Esophagus (tissue), 2 donors: ENCODE measurements at regions not wholly inside any gene's neighbourhood (a gene's known extent, or its start where the extent isn't known, plus 50 kb on each side); places are given as distances from the start of the nearest gene placed in this dataset.

Source experiments
- H3K27ac ChIP-seq, 2 donors: one replicate each; pipeline ENCODE4 v1.5.1; 2013; ENCODE audit warnings: low read depth in 2 of 2, mild to moderate bottlenecking in 2 of 2, inconsistent platforms in 1 of 2, low read length in 1 of 2, moderate library complexity in 1 of 2
- H3K27me3 ChIP-seq, 2 donors: one replicate each; pipeline ENCODE4 v1.6.1; 2013; ENCODE audit warnings: low read length in 2 of 2, control low read depth in 1 of 2, mild to moderate bottlenecking in 1 of 2; ENCODE audit not compliant: insufficient read depth in 2 of 2, control insufficient read depth in 1 of 2
- H3K36me3 ChIP-seq, 2 donors: one replicate each; pipeline ENCODE4 v1.6.1; 2013; ENCODE audit warnings: low read length in 1 of 2; ENCODE audit not compliant: control insufficient read depth in 2 of 2, insufficient read depth in 2 of 2
- H3K4me1 ChIP-seq, 2 donors: one replicate each; pipeline ENCODE4 v1.6.1; 2013; ENCODE audit warnings: low read length in 1 of 2; ENCODE audit not compliant: control insufficient read depth in 2 of 2, insufficient read depth in 2 of 2
- H3K4me3 ChIP-seq, 2 donors: one replicate each; pipeline ENCODE4 v1.5.1; 2013; ENCODE audit warnings: low read length in 2 of 2, mild to moderate bottlenecking in 2 of 2, low read depth in 1 of 2, moderate library complexity in 1 of 2
- H3K9me3 ChIP-seq, 2 donors: one replicate each; pipeline ENCODE4 v1.6.1; 2013; ENCODE audit warnings: mild to moderate bottlenecking in 2 of 2, low read depth in 1 of 2, low read length in 1 of 2, moderate library complexity in 1 of 2; ENCODE audit not compliant: control insufficient read depth in 2 of 2, insufficient read depth in 1 of 2
- WGBS, 2 donors: extraction: QIAGEN DNeasy Blood & Tissue Kit; methylation state at CpG; one replicate each; pipeline ENCODE4 v1.1.7; 2013; 5-methylcytosine and 5-hydroxymethylcytosine counted together
- donor health status: healthy with polysubstance abuse.
- donor health status: Bipolar disorder and iron deficiency.

DNA sequence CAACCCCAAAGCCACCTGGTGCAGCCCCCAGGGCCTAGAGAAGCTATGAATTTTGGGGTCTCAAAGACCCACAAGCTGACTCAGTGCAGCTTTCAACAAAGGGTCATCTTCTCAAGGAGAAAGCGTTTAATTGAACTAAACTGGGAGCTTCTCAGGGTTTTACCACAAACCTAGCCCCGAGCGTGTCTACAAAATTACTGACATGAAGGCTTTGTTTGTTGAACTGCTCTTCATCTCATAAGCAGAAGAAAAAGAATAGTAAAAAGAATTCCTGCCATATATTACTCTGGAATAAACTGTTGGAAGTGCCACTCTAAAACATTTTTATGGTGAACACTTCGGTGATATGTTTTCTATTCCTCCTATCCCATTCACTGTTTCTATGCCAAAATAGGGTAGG lies 50.8 kb upstream of the INCENP start:
- no peaks in the 10 kb centered on the region for H3K4me1 ChIP-seq
- no peak overlapping the region for H3K4me3 ChIP-seq
- H3K9me3 ChIP-seq: no peaks in the 10 kb centered on the region
- H3K36me3 ChIP-seq: no peaks in the 10 kb centered on the region
- 93 to 96% methylated on average over 4 of the region's 4 CpGs for WGBS, 2 donors
- H3K27ac ChIP-seq: no peak overlapping the region
- no peaks in the 10 kb centered on the region for H3K27me3 ChIP-seq

DNA sequence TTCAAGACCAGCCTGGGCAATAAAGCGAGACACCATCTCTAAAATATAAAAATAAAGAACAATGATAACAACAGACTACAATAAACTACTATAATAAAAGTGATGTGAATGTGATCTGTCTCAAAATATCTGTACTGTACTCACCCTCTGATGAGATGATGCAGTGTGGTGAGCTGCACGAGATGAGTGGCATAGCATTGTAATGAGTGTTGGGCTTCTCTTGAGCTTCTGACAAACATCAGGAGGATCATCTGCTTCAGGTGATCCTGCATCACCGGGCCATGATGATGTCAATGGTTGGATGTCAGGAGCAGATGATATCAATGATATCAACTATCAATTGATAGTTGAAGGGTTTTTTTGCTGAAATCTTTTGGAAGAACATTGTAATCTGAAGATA lies 52.4 kb upstream of the INCENP start:
- H3K36me3 ChIP-seq: no peaks in the 10 kb centered on the region
- H3K9me3 ChIP-seq: no peaks in the 10 kb centered on the region
- no peaks in the 10 kb centered on the region for H3K4me1 ChIP-seq
- no peaks in the 10 kb centered on the region for H3K27me3 ChIP-seq
- no peak overlapping the region for H3K4me3 ChIP-seq
- H3K27ac ChIP-seq: no peak overlapping the region
- 89% methylated on average over 3 of the region's 3 CpGs for WGBS, 2 donors

DNA sequence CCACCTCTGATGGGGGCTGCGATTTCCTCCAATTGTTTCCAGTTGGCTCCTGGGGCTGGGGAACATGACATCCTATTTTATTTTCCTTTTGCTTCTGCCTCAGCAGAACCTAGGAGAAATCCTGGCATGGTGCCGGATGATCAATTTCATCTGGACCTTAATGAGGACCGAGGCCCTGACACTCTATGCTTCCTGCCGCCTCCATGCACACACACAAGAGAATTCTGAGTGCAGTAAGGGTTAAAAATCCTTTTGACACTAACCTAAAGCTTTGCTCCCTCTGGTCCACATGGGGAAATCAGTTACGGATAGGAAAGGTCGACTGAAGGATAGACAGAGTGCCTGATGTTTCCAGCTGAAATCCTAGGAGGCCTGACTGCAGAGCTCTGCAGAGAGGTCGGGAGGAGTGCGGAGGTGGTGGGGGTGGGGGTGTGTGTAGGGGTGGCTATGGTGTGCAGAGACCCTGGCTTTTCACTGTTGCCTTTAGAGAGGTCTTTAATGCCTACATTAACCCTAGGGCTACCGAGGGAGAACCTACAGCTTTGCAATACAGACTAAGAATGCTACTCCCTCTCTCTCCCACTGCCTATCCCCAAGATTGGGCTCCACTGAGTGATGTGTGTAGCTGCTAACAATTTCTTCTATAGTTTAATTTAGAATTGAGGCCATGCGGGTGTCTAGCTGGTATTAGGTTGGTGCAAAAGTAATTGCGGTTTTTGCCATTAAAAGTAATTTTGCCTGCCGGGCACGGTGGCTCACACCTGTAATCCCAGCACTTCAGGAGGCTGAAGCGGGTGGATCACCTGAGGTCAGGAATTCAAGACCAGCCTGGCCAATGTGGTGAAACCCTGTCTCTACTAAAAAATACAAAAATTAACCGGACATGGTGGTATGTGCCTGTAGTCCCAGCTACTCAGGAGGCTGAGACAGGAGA lies 53.6 kb upstream of the INCENP start:
- Histone ChIP-seq H3K27me3 (no peaks in the 10 kb centered on the region), H3K4me1 (no peaks in the 10 kb centered on the region), H3K36me3 (no peaks in the 10 kb centered on the region), H3K27ac (no peak overlapping the region), H3K4me3 (no peak overlapping the region), H3K9me3 (no peaks in the 10 kb centered on the region)
- WGBS, 2 donors: 71 to 77% methylated on average over 15 of the region's 15 CpGs

DNA sequence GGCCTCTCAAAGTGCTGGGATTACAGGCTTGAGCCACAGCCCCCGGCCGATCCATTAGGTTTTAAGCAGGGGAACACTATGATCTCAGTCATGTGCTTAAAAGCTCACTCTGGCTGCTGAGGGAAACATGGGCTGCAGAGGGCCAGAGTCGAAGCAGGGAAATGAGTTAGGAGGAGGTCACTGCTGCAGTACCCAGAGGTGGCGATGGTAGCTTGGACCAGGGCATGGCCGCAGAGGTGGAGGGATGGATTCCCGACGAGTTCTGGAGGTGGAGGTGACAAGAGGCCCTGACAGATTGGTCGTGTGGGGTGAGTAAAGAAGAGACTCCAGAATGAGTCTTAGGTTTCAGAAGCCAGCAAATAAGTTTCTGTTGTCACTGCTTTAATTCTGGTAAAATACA lies 54.4 kb upstream of the INCENP start:
- WGBS, 2 donors: 75 to 76% methylated on average over 8 of the region's 8 CpGs
- no peaks in the 10 kb centered on the region for H3K4me1 ChIP-seq
- no peak overlapping the region for H3K27ac ChIP-seq
- no peaks in the 10 kb centered on the region for H3K27me3 ChIP-seq
- no peak overlapping the region for H3K4me3 ChIP-seq
- H3K9me3 ChIP-seq: no peaks in the 10 kb centered on the region
- no peaks in the 10 kb centered on the region for H3K36me3 ChIP-seq

DNA sequence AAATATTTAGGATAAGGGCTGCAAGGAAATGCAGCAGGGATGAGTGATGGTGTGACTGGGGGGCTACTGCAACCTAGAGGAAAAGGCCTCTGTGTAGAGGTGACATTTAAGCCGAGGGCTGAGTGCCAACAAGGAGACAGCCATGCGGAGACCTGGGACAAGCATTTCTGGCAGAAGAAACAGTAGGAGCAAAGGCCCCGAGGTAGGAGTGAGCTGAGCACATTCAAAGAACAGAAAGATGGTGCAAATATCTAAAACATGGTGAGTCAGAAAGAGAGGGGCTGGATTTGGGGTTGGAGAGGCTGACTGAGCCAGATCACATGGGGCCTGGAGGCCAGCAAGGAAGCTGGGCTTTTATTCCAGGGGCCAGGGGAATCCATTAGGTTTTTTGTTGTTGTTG lies 55.1 kb upstream of the INCENP start:
- 79 to 84% methylated on average over 3 of the region's 3 CpGs for WGBS, 2 donors
- no peak overlapping the region for H3K27ac ChIP-seq
- no peak overlapping the region for H3K4me3 ChIP-seq
- no peaks in the 10 kb centered on the region for H3K4me1 ChIP-seq
- no peaks in the 10 kb centered on the region for H3K27me3 ChIP-seq
- H3K9me3 ChIP-seq: no peaks in the 10 kb centered on the region
- no peaks in the 10 kb centered on the region for H3K36me3 ChIP-seq

DNA sequence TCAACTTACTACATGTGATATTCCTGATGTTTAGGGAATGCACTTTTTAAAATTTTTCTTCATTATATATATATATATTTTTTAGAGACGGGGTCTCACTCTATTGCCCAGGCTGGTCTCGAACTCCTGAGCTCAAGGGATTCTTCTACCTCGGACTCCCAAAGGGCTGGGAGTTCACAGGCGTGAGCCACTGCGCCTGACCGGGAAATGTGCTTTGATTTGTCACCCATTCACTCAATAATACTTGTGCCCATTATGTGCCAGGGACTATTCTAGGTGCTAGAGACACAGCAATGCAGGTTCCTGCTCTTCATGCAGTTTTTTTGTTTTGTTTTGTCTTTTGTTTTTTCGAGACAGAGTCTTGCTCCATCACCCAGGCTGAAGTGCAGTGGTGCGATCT lies 56.1 kb upstream of the INCENP start:
- Histone ChIP-seq H3K4me3 (no peak overlapping the region), H3K27me3 (no peaks in the 10 kb centered on the region), H3K4me1 (no peaks in the 10 kb centered on the region), H3K36me3 (no peaks in the 10 kb centered on the region), H3K27ac (no peak overlapping the region), H3K9me3 (no peaks in the 10 kb centered on the region)
- 88 to 90% methylated on average over 8 of the region's 8 CpGs for WGBS, 2 donors

DNA sequence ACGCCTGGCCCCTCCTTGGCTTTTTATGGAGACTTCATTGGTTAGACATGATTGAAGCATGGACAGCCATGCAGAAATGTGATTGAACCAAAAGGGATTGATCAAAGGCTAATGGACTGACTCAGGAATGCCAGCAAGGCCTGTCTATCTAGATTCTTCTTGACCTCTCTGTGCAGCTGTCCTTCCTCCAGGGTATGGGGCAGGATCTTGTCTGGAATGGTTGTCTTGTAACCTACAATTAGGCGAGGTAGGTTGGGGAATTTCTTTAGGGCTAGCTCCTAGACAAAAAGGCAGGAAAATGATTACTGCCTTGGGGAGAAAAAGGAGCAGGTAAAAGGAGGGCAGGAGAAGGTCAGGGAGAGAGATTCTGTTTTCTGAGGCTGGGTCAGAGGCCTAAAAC lies 59.6 kb upstream of the INCENP start:
- Histone ChIP-seq H3K9me3 (no peaks in the 10 kb centered on the region), H3K4me1 (no peaks in the 10 kb centered on the region), H3K36me3 (no peaks in the 10 kb centered on the region), H3K4me3 (no peak overlapping the region), H3K27me3 (no peaks in the 10 kb centered on the region), H3K27ac (no peak overlapping the region)
- 93 to 95% methylated on average over 2 of the region's 2 CpGs for WGBS, 2 donors

DNA sequence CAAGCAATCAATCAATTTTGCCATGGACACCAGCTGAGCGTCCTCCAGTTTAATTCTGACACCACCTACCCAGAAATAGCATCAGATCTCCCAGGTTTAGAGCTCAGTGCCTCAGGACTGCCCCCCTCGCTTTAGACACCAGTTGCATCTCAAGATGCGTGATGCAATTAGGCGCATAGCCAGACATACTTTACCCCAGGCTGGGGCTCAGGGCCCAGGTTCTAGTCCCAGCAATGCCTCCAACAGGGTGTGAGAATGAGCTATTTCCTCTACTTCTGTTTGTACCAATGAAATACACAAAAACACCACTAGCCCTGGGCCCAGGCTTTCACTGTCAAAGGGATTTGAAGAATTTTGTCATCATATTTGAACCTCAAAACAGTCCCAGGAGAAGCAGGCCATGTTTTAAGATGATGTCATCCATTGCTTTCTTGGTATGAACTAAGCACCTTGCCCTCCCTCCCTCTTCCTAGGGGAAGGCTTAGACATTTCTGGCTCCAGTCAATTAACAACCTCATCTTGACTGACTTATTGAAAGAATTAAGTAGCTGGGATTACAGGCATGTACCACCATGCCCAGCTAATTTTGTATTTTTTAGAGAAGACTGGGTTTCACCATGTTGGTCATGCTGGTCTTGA lies 61.5 kb upstream of the INCENP start:
- Histone ChIP-seq H3K9me3 (no peaks in the 10 kb centered on the region), H3K4me1 (no peaks in the 10 kb centered on the region), H3K36me3 (no peaks in the 10 kb centered on the region), H3K27me3 (no peaks in the 10 kb centered on the region), H3K4me3 (no peak overlapping the region), H3K27ac (no peak overlapping the region)
- 82 to 84% methylated on average over 4 of the region's 4 CpGs for WGBS, 2 donors

DNA sequence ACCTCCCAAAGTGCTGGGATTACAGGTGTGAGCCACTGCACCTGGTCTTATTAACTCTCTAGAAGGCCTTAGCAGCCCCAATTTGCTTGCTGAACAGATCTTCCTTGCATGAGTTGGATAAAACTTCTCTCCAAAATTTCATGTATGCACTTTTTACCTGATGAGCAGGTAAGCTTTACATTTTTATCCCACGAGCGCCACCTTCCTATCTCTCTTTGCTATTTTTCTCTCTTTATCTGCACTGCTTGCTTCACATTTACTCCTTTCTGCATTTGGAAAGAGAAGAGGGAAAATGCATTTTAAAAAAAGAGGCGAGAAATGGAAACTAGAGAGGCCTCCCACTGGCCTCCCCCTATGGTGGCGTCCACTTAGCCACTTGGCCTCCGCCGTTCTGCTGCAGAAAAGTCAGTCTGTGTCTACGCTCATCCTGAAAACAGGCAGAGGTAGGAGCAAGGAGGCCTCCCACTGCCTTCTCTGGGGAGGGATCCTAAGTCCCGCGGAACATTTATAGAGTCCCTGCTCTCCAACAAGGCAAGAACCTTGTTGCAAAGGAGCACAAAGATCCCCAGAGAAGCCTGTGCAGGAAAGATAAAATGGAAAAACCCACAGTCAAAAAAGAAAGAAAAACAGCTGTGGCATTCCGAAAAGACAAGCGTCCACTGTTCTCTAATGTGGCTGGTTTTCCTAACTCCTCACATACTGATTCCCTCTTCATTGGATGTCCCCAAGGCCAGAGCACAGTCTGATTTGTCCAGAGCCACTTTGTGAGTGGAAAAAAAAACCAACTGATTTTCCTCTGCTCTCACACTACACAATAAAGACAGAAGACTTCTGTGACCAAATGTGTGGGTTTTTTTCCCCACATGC lies 62.2 kb upstream of the INCENP start:
- Histone ChIP-seq H3K36me3 (no peaks in the 10 kb centered on the region), H3K4me1 (no peaks in the 10 kb centered on the region), H3K4me3 (no peak overlapping the region), H3K27ac (no peak overlapping the region), H3K27me3 (no peaks in the 10 kb centered on the region), H3K9me3 (no peaks in the 10 kb centered on the region)
- WGBS, 2 donors: 63 to 75% methylated on average over 11 of the region's 11 CpGs
